GM19023 (cell line): ENCODE measurements at regions not wholly inside any gene's neighbourhood (a gene's known extent, or its start where the extent isn't known, plus 50 kb on each side); places are given as distances from the start of the nearest gene placed in this dataset.

Source experiments
- ATAC-seq: cut with Tn5 transposase; IDR thresholded peaks from one replicate; pipeline ENCODE4 v1.9.1; 2021; ENCODE audit warnings: mild to moderate bottlenecking, moderate library complexity; ENCODE audit not compliant: unreplicated experiment

DNA sequence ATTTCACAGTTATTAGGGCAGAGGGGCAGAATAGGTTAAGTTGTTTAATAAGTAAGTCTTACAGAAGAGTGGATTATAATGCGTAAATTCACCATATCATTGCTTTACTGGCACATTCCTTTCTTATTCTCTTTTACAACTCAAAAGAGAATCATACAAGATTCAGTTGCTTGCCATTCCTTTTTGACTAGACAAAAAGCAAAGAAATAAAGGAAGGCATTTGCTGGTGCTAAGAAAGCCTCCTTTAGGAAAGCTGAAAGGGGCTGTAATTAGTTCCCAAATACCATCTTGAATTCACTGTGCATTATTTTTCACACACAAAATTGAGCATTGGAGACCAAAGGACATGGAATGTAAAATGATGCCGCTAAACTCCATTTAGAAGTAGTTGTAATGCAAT lies 499.3 kb downstream of the NXPH1 start:
- no peak for ATAC-seq

DNA sequence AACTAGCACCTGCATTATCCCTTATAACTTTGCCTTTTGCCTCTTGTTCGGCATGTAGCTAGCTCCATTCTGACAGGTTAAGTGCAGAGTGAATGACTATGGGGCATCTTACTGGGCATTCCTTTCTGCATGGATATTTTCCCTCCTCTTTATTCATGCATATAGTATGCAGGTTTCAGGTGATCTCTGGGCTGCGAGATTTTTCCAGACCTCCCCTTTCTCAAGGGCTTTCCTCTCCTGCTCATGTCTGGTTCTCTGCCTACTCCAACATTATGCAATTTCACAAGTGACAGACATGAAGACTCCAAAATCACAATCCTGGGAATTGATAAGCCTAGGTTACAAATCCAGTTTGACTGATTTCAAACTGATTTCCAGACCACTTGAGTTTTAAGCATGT lies 503.8 kb downstream of the NXPH1 start:
- no peak for ATAC-seq

DNA sequence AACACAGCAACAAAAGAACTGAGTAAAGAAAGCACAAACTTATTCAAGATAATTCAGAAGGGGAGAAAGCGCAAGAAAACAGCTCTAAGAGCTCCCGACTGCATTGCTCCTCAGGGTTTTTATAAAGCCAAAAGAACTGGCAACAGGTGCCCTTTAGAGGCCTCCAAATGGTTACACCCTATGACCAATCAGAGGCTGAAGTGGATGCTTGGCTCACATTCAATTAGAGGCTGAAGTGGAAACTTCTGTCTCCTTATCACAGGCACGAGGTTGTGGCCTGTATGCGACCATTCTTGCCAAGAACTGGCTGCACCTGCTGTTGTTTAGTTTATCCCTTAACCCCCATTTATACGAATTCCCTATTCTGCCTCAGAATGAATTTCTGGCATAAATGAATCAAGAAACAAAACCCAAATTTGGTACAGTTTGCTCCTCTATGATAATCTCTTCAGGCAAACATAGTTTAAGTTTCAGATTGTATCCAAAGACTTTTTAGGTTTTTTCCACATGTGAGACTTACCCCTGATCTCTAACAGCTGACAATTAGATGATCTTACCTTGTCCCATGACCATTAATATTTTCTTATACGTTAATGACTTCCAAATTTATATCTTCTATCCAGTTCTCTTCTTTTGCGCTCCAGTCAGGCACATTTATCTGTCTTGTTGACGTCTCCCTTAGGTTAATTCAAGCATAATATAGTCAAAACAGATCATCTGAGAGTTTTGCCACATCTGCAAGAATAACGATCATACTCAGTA lies 504.8 kb downstream of the NXPH1 start:
- ATAC-seq = no peak

GRCh38 chr7:8939446-8939845 lies 506.0 kb downstream of the NXPH1 start:
- ATAC-seq = no peak

DNA sequence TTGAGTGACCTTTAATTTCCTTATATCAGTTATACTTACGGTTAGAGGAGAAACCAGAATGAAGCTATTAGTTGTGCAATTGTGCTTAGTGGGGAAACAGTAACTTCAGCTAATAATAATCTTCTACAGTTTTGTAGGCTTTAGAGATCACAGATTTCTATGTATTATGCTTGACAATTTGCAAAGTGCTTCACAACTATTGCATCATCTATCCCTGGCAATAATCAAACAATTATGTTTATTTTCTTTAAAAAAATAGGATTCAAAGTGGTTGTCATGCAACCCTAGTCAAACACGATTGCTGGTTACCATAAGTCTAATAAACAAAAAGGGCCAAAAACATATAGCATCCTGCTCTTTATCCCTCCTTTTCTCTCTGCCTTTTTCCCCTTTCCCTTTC lies 530.3 kb downstream of the NXPH1 start:
- no peak for ATAC-seq

GRCh38 chr7:8965177-8965576 lies 531.8 kb downstream of the NXPH1 start:
- ATAC-seq = no peak

- ATAC-seq = no peak
Measured at GRCh38 chr7:8973601-8974000, 540.2 kb downstream of the NXPH1 start.

GRCh38 chr7:8975681-8976080 lies 542.3 kb downstream of the NXPH1 start:
- ATAC-seq = no peak

DNA sequence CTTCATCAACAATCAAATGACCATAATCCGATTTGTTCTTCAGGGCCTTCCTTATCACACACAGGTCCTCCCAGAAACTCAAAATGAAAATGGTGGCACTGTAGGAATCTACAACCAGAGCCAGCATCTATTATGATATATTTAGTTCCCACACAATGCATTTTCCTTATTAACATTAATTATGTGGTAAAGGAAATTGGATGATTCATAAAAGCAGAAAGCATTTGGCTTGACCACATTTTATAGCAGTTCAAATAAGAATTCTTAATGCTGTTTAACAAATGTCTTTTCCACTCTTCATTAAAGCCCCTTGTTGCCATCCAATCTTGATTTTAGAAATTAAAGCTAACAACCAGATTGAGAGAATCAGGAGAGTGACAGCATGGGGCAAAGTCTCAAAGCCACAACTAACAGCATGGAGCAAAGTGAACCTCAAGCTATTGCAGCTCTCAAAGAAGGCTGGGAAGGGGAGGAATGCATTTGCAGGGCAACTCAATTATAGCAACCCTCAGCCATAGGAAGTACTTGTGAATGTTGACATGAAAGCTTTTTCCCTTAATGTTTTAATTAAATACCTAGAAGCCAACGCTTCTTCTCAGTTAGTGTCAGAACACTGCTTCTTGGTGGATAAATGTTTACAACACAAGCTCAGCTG lies 549.1 kb downstream of the NXPH1 start:
- no peak for ATAC-seq

DNA sequence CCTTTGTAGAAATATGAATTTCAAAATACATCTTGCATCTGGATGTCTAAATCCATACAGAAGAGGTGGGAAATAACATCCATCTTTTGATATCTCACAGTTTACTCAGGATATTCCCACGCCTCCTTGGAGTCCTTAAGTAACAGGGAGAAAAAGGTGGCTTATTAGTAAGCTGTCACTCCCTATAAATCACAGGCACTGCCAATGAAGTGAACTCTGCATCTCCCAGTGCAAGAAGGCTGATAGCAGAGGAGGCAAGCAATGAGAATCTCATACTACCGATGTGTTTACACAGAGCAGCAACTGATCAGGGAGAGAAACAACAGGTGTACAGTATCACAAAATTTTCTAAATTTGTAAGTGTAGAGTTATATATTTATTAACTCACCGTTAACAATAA lies 551.8 kb downstream of the NXPH1 start:
- ATAC-seq = no peak

DNA sequence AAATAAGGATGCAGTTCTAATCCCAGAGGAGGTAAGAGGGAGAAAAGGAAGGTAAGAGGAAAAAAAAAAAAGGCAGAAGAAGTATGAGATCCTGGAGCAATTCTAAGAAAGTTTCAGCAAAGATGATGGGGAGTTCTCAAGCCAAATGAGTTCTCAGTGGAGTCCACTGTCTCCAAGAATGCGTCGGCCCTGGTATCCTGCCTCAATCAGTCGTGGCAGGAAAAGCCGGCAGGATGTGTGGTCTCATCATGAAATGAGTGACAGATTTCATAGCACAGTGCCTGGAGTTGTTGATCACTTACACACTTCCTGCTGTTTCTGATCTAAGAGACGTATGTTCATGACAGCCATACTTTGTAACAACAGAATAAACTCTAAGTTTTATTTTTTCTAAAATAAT lies 554.9 kb downstream of the NXPH1 start:
- no peak for ATAC-seq

DNA sequence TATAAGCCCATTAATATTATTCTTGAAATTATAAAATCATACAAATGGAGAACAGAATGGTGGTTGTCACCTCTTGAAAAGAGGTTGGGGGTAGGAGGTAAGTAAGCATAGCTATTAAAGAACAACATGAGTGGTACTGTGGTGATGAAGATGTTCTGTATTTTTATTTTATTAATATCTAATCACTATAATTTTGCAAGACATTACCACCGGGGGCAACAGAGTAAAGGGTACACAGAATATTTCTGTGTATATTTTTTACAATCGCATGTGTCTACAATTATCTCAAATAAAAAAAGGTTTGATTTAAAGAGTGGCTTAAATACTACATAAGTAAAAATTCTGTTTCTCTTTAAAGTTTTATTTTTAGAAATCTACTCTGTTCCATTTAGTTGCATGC lies 557.8 kb downstream of the NXPH1 start:
- no peak for ATAC-seq

DNA sequence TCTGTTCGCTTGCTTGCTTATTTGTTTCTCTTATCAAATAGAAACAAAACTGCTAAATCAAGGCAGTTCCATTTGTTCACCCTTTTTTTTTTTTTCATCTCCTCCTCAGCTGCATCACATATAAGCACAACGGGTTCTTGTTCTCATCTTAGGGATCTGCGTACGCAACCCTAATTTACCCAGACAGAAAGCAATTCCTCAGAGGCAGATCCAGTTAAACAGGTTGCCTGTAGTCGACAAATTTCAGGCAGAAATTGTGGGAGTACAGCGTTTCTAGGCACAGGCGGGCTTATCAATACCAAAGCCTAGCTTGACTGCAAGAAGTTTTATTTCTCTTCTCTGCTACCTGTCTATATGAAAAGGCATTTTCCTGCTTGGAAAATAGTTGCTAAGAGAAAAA lies 565.4 kb downstream of the NXPH1 start:
- ATAC-seq = no peak

DNA sequence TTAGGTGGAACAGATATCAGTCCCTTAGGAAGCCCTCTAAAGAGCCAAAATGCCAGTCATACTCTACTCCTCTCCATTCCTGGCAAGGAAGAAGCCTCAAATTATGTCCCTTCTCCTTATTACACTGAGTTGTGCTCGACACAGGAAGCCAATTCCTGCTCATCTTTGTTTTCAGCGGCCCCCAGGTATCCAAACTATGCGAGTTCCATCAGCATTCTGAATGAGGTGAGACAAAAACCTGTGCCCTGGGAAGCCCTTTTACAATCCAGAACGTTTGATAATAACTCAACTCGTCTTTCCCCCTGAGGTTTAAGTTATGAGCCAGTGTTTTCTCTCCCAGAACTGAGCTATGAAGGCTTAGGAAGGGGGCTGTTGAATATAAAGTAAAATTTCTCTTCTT lies 580.5 kb downstream of the NXPH1 start:
- no peak for ATAC-seq

DNA sequence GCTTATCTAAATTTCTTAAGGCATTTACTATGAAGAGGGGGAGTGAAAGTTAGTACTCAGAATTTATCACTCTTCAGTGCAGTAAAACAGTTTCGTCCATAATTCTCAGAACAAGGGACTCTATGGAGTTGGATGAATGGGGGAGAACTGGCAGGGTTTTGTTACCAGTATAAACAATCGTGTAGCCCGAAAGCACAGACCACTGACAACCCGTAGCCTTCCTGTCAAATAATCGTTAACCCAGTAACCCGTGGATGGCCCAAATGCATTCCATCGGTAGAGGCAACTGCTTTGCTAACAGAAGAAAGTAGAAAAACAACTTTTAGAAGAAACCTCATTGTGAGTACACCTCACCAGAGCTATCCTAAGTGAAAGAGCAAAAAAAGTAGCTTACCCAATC lies 583.9 kb downstream of the NXPH1 start:
- no peak for ATAC-seq

- no peak for ATAC-seq
Measured at GRCh38 chr7:9022456-9022855, 589.0 kb downstream of the NXPH1 start.

DNA sequence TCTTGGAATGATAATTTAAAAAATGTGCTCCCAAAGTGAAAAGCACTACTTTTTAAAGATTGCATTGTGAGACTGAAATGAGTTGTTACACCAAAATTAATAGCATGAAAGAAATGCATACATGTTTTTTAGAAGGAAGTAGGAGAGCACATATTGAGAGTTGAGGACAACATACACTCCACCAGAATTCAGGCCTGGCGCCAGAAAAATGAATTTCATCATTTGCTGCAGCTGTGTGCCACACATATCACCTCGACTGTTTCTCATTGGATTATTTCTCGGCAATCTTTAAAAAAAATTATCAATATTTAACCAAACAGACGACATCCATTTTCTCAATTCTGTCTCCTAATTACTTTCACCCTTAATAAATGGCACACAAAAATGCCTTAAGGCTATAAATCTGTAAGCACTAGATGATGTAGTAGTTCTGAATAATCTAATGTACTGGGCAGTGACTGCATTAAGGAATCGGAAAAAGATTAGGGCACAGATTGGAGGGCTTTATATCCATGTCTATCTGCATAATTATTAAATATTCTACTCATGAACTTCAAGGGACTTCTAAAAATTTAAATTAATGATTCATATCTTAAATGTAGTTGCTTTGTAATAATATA lies 590.4 kb downstream of the NXPH1 start:
- ATAC-seq = no peak

DNA sequence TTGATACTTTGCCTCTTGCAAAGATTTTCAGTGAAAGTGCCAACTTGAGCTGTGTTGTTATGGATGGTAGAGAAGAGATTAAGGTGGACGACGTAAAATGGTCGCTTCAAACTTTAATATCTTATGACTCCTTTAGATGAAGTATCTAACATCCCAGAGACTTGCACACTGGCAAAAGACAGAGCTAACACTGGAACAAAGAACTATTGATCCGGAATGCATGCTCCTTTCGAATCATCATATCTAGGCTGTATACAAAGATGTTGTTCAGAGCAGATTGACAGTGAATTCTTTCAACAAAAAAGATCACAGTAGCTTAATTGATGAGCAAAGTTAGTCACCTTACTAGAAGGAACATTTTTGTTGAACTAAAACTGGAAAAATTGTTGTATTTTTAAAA lies 592.7 kb downstream of the NXPH1 start:
- ATAC-seq = no peak

DNA sequence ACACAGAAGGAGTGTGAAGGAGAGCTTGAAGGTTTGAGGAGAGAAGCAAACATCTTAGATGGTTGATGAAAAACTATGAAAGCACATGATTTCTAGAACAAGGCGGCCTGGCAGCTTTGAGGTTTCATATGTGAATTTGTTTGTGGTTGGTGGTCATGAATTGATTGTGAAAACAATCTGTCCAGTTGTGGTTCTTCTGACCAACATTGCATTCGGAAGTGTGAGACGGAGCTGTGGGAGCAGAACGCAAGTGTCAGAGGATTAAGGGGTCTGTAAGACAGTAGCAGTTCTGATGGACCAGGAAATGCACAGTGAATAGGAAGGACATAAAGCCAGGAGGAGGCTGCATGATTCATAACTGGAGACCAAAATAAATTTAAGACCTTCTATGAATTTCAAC lies 594.6 kb downstream of the NXPH1 start:
- no peak for ATAC-seq

DNA sequence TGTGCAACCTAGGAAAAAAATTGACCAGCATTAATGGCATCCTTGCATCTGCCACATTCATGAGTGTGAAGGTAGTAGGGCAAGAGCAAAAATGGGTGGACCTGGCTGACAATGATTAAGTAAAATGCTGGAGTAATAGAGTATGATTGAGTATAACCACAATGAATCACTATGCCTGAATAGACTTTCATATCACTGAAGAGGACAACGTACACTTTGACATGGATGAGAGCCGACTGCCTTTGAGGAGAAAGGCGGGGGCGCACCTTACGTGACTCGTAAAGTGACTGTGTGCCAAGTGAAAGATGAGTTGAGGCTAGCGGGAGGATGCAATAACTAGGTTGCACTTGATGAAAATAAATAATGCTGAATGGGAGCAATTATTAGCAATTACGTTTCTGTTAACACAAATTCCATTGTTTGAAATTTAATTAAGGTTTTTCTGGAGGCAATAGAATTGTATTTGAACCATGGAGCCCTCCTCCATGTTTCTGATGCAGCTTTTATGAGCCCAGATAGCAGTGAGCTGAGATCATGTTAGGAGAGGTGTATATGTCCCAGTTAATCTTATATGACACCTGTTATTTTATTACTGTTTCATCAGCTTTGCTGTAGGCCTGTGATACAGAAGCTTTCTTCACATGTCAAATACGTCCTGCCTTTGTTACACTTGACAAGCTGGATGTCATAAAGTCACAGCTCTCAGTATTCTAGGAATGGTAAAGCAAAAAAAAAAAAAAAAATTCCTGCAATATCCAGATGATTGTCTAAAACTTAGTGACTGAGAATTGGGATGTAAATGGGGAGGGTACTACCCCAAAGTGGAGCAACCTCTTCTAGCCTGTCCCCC lies 596.5 kb downstream of the NXPH1 start:
- no peak for ATAC-seq

- ATAC-seq = no peak
Measured at GRCh38 chr7:9030976-9031375, 597.6 kb downstream of the NXPH1 start.
